Suprapubic skin (tissue), 4 donors: ENCODE measurements at regions not wholly inside any gene's neighbourhood (a gene's known extent, or its start where the extent isn't known, plus 50 kb on each side); places are given as distances from the start of the nearest gene placed in this dataset.
"Not testable (repeated sequence)": the region's sequence is repeated elsewhere in the genome, so short reads cannot be mapped to it uniquely, and the experiment has no call there.

ENCODE experiments used
- DNase-seq, 2 donors: peaks; one replicate each; pipeline ENCODE4 v3.0.0-alpha.2; 2019; ENCODE audit warnings: low spot score in 2 of 2
- H3K27ac ChIP-seq: fragments of 200-600 bp; sonication (generic); one replicate; pipeline ENCODE4 v1.5.1; 2019
- H3K27me3 ChIP-seq: fragments of 200-600 bp; sonication (generic); one replicate; pipeline ENCODE4 v1.5.1; 2019
- H3K36me3 ChIP-seq: fragments of 200-600 bp; sonication (generic); one replicate; pipeline ENCODE4 v1.5.1; 2019
- H3K4me1 ChIP-seq: fragments of 200-600 bp; sonication (generic); one replicate; pipeline ENCODE4 v1.5.1; 2019
- H3K4me3 ChIP-seq: fragments of 200-600 bp; sonication (generic); one replicate; pipeline ENCODE4 v1.5.1; 2019; ENCODE audit warnings: mild to moderate bottlenecking
- H3K9me3 ChIP-seq: fragments of 200-600 bp; sonication (generic); one replicate; pipeline ENCODE4 v1.5.1; 2019
- CTCF ChIP-seq, 2 donors: fragments of 200-600 bp in 1 of 2; fragments of 450-650 bp in 1 of 2; sonication (generic) in 1 of 2; IDR thresholded peaks; one replicate each; pipeline ENCODE4 v1.5.1; 2016 to 2019; ENCODE audit warnings: antibody characterized with exemption in 2 of 2, mild to moderate bottlenecking in 1 of 2, moderate library complexity in 1 of 2
- EP300 ChIP-seq: sonication (generic); formaldehyde crosslinking; IDR thresholded peaks from one replicate; pipeline ENCODE4 v1.6.1; 2017; ENCODE audit warnings: antibody characterized with exemption
- POLR2A ChIP-seq, 2 donors: fragments of 450-650 bp; IDR thresholded peaks; one replicate each; pipeline ENCODE4 v1.6.1; 2017; ENCODE audit warnings: antibody characterized with exemption in 2 of 2, mild to moderate bottlenecking in 2 of 2, moderate library complexity in 2 of 2
- POLR2AphosphoS5 ChIP-seq, 3 donors: sonication (generic); formaldehyde crosslinking; IDR thresholded peaks; one replicate each; pipeline ENCODE4 v1.6.1; 2017; ENCODE audit warnings: antibody characterized with exemption in 3 of 3
- WGBS: methylation state at CpG from one replicate; pipeline ENCODE4 v1.1.5; 2018; 5-methylcytosine and 5-hydroxymethylcytosine counted together

- Histone ChIP-seq H3K4me3 (no peak overlapping the region), H3K27ac (no peak overlapping the region), H3K4me1 (no peaks in the 10 kb centered on the region), H3K27me3 (no peaks in the 10 kb centered on the region), H3K9me3 (no peaks in the 10 kb centered on the region), H3K36me3 (no peaks in the 10 kb centered on the region)
- DNase-seq: no peak
- 50% methylated on average over 1 of the region's 3 CpGs for WGBS
- TF ChIP-seq POLR2AphosphoS5 (IDR thresholded peaks at IDR 0.05) (no peak), CTCF (IDR thresholded peaks at IDR 0.05) (no peak), POLR2A (IDR thresholded peaks at IDR 0.05) (no peak), EP300 (no peak)
These were observed 127.4 kb upstream of the EDA2R start for GRCh38 chrX:66766318-66766717.

GRCh38 chrX:66760651-66761050, 121.8 kb upstream of the EDA2R start:
- Histone ChIP-seq H3K4me1 (no peaks in the 10 kb centered on the region), H3K4me3 (no peak overlapping the region), H3K36me3 (no peaks in the 10 kb centered on the region), H3K27ac (no peak overlapping the region), H3K9me3 (no peaks in the 10 kb centered on the region), H3K27me3 (no peaks in the 10 kb centered on the region)
- DNase-seq: no peak
- 61% methylated on average over 1 of the region's 1 CpG for WGBS
- no peak for TF ChIP-seq POLR2AphosphoS5 (IDR thresholded peaks at IDR 0.05)

- Histone ChIP-seq H3K4me3 (no peak overlapping the region), H3K27ac (no peak overlapping the region), H3K9me3 (no peaks in the 10 kb centered on the region), H3K36me3 (no peaks in the 10 kb centered on the region), H3K27me3 (no peaks in the 10 kb centered on the region), H3K4me1 (no peaks in the 10 kb centered on the region)
- DNase-seq: no peak
- TF ChIP-seq CTCF (IDR thresholded peaks at IDR 0.05): no peak
- TF ChIP-seq EP300: no peak
- TF ChIP-seq POLR2A (IDR thresholded peaks at IDR 0.05): no peak
- no peak for TF ChIP-seq POLR2AphosphoS5 (IDR thresholded peaks at IDR 0.05)
- WGBS: 54% methylated on average over 1 of the region's 1 CpG
These were observed 117.8 kb upstream of the EDA2R start for GRCh38 chrX:66756717-66757116.

GRCh38 chrX:66751136-66751782, 112.4 kb upstream of the EDA2R start:
- Histone ChIP-seq H3K4me3 (no peak overlapping the region), H3K27ac (no peak overlapping the region), H3K27me3 (no peaks in the 10 kb centered on the region), H3K36me3 (no peaks in the 10 kb centered on the region), H3K9me3 (no peaks in the 10 kb centered on the region), H3K4me1 (no peaks in the 10 kb centered on the region)
- 51% methylated on average over 2 of the region's 2 CpGs for WGBS
- no peak for TF ChIP-seq POLR2A (IDR thresholded peaks at IDR 0.05)
- TF ChIP-seq POLR2AphosphoS5 (IDR thresholded peaks at IDR 0.05): no peak
- no peak for DNase-seq

GRCh38 chrX:66744519-66744918, 105.6 kb upstream of the EDA2R start:
- not testable (repeated sequence) for H3K27ac ChIP-seq, H3K27me3 ChIP-seq, H3K9me3 ChIP-seq, H3K4me3 ChIP-seq, H3K36me3 ChIP-seq, DNase-seq, H3K4me1 ChIP-seq
- 71% methylated on average over 1 of the region's 1 CpG for WGBS

- no peak overlapping the region for H3K4me3 ChIP-seq
- no peak for DNase-seq
- no peaks in the 10 kb centered on the region for H3K9me3 ChIP-seq
- no peaks in the 10 kb centered on the region for H3K36me3 ChIP-seq
- H3K4me1 ChIP-seq: no peaks in the 10 kb centered on the region
- H3K27me3 ChIP-seq: no peaks in the 10 kb centered on the region
- WGBS: 30% methylated on average over 2 of the region's 2 CpGs
- no peak for TF ChIP-seq EP300
- H3K27ac ChIP-seq: no peak overlapping the region
These were observed 92.5 kb upstream of the EDA2R start for GRCh38 chrX:66731398-66731797.

- Histone ChIP-seq H3K36me3 (no peaks in the 10 kb centered on the region), H3K27me3 (no peaks in the 10 kb centered on the region), H3K4me1 (no peaks in the 10 kb centered on the region), H3K4me3 (peak overlapping the region; percentile 38), H3K27ac (peak overlapping the region; percentile 51), H3K9me3 (no peaks in the 10 kb centered on the region)
- 31% methylated on average over 21 of the region's 21 CpGs for WGBS
- no peak for TF ChIP-seq EP300
- TF ChIP-seq CTCF (IDR thresholded peaks at IDR 0.05): peak; percentile 32 to 50
- TF ChIP-seq POLR2A (IDR thresholded peaks at IDR 0.05): no peak
- peak in 1 of 2 donors; percentile 65 for DNase-seq
These were observed 90.0 kb upstream of the EDA2R start for GRCh38 chrX:66728818-66729271.
